NB4 (cell line): ENCODE measurements at regions not wholly inside any gene's neighbourhood (a gene's known extent, or its start where the extent isn't known, plus 50 kb on each side); places are given as distances from the start of the nearest gene placed in this dataset.

ENCODE experiments used
- CTCF ChIP-seq: IDR thresholded peaks from one replicate; pipeline ENCODE4 v1.5.1; 2012; ENCODE audit warnings: low read depth, low read length
- MAX ChIP-seq: IDR thresholded peaks from 2 replicates; pipeline ENCODE4 v1.6.1; 2011; ENCODE audit warnings: low read depth, low read length

- TF ChIP-seq CTCF = no peak
- no peak for TF ChIP-seq MAX
These were observed 455.6 kb upstream of the BOD1L1 start for GRCh38 chr4:14083150-14083549.
